ENCODE measurements at regions not wholly inside any gene's neighbourhood (a gene's known extent, or its start where the extent isn't known, plus 50 kb on each side); places are given as distances from the start of the nearest gene placed in this dataset.

DNA sequence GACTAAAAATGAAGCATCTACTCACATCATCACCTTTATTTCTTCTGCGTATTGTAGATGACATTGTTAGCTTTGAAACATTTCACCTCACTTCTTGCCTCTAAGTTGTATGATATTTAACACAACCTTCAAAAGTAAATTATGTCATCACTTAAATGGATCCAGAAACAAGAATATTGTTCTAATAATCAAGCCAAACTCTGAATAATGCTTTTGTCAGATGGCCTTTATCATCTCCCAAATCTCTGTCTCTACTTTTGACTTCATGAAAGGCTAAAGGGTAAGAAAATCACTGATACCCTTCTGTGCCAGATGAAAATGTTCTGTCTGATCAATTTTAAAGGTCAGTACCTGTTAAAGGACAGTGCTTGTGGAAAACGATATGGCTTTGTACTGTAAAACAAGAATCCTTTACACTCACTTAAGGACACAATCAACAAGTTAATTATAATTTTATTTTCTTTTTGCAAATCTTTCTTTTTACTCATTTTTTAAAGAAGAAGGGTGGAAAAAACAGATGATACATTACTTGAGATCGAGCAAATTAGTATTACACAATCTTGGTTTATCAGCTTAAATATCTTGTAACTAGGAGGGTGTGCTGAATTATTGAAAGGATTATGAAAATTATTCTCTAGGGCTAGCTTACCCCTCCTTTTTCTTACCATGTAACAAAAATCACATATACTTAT, 309.4 kb upstream of the IGFBP3 start:
- TF ChIP-seq, protein P1, sequence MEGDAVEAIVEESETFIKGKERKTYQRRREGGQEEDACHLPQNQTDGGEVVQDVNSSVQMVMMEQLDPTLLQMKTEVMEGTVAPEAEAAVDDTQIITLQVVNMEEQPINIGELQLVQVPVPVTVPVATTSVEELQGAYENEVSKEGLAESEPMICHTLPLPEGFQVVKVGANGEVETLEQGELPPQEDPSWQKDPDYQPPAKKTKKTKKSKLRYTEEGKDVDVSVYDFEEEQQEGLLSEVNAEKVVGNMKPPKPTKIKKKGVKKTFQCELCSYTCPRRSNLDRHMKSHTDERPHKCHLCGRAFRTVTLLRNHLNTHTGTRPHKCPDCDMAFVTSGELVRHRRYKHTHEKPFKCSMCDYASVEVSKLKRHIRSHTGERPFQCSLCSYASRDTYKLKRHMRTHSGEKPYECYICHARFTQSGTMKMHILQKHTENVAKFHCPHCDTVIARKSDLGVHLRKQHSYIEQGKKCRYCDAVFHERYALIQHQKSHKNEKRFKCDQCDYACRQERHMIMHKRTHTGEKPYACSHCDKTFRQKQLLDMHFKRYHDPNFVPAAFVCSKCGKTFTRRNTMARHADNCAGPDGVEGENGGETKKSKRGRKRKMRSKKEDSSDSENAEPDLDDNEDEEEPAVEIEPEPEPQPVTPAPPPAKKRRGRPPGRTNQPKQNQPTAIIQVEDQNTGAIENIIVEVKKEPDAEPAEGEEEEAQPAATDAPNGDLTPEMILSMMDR (IDR thresholded peaks at IDR 0.05; ENCODE audit: low read depth, low read length) = no peak
- H3K4me3 ChIP-seq (ENCODE audit: low read depth, low read length) = no peak overlapping the region

DNA sequence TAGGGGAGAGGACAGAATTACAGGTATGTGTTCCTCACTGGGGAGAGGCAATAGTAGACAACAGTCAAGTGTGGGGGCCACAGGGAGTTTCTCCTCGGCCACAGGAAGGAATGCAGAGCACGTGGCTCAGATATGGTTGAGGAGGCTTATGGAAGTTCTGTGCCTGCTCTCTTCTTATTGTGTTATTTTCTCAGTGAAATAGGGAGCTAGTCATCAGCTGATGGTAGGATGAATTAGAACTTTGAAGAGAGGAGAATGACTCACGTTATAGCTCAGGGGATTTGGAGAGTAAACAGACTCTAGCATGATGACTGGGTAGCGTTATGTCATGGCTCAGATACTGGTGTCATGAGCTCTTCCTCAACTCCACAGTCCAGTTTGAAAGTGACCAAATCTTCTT, 308.3 kb upstream of the IGFBP3 start:
- TF ChIP-seq, protein P1 (IDR thresholded peaks at IDR 0.05; ENCODE audit: low read depth, low read length) = no peak
- no peak overlapping the region for H3K4me3 ChIP-seq (ENCODE audit: low read depth, low read length)

DNA sequence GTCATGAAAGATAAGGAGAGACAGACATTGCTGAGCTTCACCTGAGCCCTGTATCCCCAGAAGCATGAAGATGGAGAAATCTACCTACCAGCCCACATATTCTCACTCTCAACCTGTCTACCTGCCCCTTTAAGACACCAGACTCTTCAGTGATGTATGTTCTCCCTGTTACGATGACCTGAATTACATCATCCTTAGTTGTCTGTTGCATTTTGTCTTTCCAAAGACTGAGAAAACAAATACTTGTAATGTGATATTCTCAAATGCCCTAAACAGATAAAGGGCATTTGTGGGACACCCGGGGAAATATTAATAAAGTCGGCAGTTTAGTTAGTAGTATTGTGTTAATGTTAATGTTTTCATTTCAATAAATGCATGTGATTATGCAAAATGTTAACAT, 305.8 kb upstream of the IGFBP3 start:
- H3K4me3 ChIP-seq (ENCODE audit: low read depth, low read length) = no peak overlapping the region
- TF ChIP-seq, protein P1 (IDR thresholded peaks at IDR 0.05; ENCODE audit: low read depth, low read length) = no peak

DNA sequence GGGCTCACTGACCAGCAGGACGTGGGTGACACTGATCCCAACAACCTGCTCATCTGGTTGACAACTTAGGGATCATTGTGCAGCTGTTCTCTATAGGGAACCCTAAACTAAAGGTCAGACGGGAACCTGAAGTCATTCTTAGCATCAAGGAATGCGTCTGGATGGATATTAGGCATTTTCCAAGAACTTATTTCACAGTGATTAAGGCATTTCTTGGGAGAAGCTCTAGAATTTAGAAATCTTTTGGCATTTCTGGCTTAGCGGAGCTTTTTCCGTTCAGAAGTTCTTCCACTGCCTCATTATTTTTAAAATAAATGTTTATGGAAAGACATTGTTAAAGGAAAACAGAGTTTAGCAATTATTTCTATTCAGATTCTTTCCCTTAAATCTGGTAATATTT, 303.3 kb upstream of the IGFBP3 start:
- TF ChIP-seq, protein P1 (IDR thresholded peaks at IDR 0.05; ENCODE audit: low read depth, low read length) = no peak
- no peak overlapping the region for H3K4me3 ChIP-seq (ENCODE audit: low read depth, low read length)

DNA sequence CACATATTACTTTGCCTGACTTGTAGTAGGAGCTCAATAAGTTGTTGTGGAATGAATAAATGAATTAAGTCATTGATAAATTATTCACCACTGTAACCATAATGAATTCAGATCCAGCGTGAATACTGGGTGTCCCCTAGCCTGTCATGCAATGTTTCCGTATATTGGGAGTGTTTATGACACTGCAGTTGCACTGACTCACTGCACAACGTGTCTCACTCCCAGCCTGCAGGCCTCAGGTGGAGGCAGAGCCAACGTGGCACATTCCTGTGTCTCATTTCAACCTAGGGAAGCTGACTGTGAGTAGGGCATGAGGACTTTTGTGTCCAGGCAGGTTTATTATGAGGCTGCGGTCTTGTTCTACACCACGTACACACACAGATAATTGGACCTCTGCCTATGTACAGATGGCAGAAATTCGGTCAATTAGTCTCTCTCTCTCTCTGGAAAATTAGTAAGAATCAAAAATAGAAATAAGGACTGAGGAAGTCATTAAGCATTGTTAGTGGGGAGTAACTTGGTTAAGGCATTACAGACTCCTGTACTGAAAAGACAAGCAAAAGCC, 299.1 kb upstream of the IGFBP3 start:
- TF ChIP-seq, protein P1 (IDR thresholded peaks at IDR 0.05; ENCODE audit: low read depth, low read length) = no peak

DNA sequence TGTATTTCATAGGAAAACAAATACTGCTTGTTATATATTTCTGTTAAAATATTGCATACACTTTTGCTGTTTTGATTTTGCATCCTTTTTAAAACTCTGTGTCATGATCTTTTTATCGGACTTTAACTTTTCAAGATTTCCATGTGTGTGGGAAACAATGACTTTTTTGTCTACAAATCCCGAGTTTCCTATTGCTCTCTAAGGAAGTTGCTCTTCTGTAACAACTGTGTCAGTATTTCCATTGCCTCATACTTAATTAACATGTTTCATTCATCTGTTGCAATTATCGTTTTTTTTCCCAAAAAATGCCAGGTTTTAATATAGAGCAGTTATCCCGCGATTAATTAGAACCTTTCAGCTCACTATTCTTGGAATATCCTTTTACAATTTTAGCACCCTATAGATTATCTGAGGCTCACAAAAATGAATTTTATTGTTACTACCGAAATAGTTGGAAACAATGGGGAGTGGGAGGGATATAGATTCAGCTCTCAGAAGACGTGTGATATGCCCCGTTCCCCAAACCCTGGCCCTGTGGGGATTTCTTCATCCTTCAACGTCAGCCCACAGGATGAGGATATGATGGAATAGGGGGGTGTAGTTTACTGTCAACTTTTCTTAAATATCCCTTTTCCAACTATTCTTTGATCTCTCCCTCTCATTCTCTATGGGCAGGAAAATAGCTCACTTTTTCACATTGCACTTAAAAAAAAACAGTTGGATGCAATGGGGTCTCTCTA, 297.6 kb upstream of the IGFBP3 start:
- TF ChIP-seq, protein P1 (IDR thresholded peaks at IDR 0.05; ENCODE audit: low read depth, low read length) = no peak
- no peak overlapping the region for H3K4me3 ChIP-seq (ENCODE audit: low read depth, low read length)

More for the DNA sequence above, 299.1 kb upstream of the IGFBP3 start:
- H3K4me3 ChIP-seq (ENCODE audit: low read depth, low read length) = no peak overlapping the region

Measured in WI38 (cell line).